HG03064 (cell line): ENCODE measurements at regions not wholly inside any gene's neighbourhood (a gene's known extent, or its start where the extent isn't known, plus 50 kb on each side); places are given as distances from the start of the nearest gene placed in this dataset.
"Not testable (repeated sequence)": the region's sequence is repeated elsewhere in the genome, so short reads cannot be mapped to it uniquely, and the experiment has no call there.

ENCODE experiments used
- ATAC-seq: cut with Tn5 transposase; IDR thresholded peaks from one replicate; pipeline ENCODE4 v1.9.1; 2021; ENCODE audit warnings: low read depth; ENCODE audit not compliant: unreplicated experiment

DNA sequence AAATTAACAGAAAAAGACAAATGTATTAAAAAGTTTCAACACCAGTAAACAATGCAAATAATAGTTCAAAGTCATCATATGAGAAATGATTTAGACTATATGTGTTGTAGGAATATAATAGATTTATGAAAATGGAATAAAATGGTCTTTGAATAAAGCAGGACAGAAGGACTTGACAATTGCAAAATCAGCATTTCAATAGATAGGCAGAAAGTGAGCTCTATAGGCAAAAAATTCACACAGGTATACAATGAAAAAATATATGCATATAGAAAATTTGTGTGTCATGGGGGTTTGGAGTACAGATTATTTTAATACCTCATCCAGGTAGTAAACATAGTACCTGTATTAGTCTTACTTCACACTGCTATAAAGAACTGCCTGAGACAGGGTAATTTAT, 571.1 kb upstream of the EYS start:
- no peak for ATAC-seq

DNA sequence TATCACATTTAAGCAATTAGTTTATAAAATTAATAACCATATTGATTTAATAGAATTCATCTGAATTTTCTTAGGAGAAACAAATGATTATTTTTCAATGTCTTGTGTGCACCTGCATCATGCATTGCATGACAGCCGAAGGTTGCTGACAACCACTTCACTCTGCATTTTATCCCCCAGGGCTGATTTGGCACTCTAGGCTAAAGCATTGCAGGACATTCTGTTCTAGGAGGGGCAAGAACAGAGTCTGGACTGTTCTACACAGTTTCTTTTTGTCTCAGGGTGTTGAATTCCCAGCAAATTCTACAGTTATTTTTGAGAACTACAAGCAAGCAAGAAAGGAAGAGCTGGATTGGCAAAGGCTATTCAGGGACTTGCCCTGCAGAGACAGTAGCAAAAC, 570.4 kb upstream of the EYS start:
- no peak for ATAC-seq

DNA sequence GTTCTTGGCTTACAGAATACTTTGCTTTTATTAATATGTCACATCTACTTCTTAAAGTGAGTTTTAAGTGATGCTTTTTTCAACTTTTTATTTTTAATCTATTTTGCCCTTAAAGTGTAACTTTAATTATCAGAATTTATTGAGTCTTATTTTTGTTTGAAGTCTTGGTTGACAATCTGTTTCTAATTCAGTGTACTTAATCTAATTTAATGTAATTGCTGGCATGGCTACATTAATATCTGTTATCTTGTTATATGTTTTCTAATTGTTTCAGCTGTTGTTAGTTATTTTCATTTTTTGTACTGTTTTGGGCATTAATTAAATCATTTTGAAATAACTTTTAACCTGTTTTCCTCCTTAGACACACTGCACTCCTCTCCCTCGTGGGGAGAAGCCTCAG, 558.7 kb upstream of the EYS start:
- ATAC-seq = no peak

DNA sequence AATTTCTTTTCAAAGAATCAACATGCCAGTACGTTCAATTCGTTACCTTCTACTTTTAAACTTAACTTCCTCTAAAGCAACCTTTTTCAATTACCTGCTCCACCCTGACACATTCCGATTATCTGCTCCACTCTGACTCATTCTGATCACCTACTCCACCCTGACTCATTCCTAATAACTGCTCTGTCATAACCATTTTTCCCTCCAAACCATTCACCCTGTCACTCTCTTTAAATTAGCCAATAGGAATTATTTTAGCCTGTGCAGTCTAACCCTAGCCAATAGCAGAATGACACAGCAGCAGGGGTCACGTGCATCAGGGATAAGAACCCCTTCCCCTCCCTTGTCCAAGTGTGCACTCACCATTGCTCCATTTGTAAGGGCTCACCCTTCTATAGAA, 557.4 kb upstream of the EYS start:
- ATAC-seq = no peak

DNA sequence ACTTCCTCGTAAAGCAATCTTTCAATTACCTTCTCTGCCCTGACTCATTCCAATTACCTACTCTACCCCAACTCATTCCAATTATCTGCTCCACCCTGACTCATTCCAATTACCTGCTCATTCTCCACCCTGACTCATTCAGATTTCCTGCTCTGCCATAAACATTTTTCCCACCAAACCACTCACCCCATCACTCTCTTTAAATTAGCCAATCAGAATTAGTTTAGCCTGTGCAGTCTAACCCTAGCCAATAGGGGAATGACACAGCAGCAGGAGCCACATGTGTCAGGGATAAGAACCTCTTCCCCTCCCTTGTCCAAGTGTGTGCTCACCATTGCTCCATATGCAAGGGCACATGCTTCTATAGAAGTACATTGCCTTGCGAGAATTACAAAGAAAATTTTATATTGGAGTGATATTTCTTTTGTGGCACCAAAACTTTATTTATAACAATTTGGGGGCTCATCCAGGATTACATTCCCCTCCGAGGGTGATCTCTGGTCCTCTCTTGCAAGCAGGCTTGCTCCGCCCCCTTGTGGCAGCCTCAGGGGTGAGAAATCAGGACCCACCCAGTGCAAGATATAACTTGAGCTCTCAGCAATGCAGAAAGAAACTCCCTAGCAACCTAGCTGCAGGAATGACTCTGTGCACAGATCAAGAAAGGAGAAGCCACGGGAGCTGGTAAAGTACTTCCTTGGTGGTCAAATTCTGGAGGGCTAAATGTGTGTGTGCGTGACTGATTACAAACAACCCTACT, 551.9 kb upstream of the EYS start:
- not testable (repeated sequence) for ATAC-seq

DNA sequence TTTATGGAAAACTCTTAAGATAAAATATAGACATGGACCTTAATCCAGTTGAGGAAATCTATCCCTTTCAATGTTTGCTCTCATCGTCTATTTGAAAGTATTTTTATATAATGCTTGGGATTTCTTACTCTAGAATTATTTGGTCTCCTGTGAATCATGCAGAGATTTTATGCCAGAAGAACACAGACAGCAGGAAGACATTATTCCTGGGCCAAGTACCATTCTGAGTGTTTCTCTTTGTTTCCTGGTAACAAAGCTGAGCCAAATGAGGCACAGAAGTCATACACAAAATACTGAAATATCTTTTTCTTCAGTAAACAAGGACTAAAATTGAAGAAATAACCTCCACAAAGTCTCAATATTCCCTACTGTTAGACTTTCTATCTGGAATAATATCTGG, 538.2 kb upstream of the EYS start:
- no peak for ATAC-seq

DNA sequence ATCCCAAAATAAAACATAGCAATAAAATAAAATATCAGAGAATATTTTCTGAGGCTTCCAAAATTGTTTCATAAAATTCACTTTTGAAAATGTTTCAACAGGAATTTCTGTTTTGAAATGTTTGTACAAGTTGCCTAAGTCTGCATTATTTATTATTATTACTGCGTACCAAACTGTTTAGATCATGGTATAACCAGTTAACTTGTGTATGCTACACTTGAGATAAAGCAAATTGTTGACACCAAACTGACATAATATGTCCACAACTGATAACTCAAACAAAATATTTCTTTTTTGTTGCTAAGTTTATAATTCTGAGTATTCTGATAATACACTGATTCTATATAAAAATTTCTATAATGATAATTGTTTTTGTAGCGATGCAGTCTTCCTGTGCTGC, 531.8 kb upstream of the EYS start:
- ATAC-seq = no peak

DNA sequence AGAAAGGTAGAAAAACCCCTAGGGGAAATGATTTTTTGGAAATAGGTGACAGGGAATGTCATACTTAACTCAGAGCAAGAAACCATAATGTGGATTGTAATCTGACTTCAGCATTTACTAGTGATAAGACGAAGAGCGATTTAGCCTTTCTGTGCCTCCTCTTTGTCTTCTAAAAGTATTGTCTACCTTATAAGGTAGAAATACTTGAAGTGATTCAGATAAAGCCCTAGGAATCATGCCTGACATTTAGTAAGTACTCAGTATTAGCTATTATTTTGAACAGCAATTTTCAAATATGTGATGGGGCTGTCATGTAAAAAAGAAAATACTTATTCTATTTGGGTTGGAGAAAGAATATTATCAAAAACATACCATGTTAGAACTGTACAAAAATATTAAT, 525.9 kb upstream of the EYS start:
- ATAC-seq = no peak

DNA sequence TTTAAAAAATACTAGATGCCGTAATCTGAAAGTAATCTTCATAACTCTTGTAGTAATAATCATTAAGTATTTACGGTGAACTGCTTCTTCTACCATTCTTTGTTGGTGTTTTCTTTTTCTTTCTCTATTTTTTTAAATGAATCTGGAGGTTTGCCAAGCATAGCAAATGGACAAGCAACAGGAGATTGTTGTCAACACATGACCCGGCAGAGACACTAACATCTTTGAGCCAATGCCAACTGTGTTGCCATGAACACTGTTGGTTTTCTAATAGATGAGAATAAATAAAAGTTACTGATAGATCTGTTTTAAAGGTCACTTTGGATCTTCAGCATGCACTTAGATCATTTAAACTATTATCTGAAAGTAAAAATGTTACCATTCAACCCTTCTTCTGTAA, 523.6 kb upstream of the EYS start:
- no peak for ATAC-seq

DNA sequence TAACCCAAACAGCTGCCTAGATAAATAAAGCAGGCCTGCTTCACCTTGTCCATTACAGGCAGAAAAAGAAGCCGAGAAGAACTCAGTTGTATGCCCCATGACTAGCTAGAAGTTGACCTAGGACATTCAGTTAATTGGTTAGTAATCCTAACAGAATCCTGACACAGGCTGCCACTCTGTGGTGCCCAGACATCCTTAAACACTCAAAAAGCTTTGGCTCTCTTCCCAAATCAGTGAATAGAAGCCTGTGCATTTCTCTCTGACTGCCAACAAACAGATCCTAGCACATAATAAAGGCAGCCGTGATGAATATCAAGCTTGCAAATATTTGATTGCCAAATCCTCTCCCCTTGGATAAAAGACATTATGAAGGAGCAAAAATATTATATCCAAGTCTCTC, 519.1 kb upstream of the EYS start:
- ATAC-seq = no peak

DNA sequence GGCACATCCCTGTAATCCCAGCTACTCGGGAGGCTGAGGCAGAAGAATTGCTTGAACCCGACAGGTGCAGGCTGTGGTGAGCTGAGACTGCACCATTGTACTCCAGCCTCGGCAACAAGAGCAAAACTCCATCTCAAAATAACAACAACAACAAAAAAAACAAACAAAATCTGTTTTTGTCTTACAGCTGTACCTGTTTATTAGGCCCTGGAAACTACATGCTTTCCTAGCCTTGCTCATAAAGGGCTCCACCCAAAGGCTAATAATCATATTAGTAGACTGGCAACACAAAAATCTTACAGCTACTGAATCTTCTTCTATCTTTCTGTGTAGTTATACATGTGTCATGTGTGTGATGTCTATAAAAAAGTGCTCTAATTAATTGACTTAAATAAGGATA, 503.9 kb upstream of the EYS start:
- ATAC-seq = no peak

DNA sequence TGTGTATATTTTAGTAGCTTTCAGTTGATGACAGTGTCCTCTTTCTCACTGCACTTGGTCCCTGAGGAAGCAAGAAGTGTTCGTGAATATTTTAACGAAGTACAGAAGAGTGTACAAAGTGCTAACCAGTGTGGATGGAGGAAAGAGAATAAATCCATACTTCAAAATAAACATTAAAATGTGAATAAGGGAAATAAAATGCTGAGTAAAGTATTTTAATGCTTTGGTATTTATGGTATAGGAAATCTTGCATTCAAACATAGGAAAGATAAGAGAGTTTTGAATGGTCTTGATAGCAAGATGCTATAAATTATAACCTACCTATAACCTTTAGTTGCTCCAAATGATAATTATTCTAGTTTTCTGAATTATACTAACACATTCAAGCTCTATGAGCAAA, 493.4 kb upstream of the EYS start:
- no peak for ATAC-seq

DNA sequence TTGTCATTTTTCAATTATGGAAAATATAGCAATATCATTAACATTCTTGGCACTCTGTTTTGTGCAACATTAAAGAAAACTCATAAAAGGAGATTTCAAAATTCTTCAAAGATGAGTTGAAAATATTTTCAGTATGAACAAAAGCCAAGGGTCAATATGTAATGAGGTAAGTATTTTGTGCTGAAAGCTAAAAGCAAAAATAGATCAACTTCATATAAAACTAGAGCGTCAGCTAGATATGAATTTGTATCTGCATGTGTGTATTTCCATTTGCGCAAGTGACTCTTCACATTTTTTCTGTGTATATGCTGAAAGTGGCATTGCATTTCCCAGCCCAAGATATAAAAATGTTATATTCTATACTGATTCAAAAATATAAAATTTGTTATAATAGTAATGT, 492.1 kb upstream of the EYS start:
- no peak for ATAC-seq

DNA sequence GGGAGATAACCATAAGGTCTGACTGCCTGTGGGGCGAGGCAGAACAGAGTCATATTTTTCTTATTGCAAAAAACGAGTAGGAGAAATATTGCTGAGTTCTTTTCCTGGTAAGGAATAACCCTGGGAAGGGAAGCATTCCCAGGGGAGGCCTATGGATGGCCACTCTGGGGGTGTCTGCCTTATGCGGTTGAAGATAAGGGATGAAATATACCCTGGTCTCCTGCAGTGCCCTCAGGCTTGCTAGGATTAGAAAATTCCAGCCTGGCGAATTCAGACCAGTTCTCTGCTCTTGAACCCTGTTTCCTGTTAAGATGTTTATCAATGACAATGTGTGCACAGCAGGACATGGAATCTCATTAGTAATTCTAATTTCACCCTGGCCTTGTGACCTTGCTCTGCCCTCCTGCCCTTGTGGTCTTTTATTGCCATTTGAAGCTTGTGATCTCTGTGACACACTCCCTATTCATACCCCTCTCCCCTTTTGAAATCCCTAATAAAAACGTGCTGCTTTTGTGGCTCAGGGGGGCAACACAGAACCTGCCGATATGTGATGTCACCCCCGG, 491.1 kb upstream of the EYS start:
- no peak for ATAC-seq

DNA sequence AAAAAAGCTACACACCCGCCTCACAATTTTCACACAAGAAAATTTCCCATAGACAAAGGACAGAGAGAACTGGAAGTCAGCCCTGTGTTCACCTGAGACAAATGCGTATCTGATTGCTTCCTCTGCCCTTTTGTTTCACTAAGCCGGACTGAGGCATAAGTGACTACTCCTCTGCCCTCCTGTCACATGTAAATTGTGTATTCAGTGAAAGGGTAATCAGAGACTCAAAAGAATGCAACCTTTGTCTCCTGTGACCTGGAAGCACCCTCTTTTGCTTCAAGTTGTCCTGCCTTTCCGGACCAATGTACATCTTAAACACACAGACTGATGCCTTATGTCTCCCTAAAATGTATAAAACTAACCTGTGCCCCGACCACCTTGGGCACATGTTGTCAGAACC, 483.8 kb upstream of the EYS start:
- no peak for ATAC-seq

DNA sequence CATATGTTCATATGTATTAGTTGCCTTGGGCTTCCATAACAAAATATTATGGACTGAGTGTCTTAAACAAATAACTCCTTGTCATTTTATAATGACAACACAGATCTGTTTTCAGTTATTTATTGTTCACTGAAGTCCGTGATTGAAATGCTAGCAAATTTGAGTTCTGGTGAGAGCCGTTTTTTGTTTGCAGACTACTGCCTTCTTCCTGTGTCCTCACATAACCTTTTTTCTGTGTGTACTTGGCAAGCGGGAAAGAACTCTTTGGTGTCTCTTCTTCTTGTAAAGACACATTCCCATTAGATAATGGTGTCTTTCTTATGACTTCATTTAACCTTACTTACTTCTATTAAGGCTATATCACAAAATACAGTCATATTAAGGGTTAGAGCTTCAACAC, 482.9 kb upstream of the EYS start:
- ATAC-seq = no peak

DNA sequence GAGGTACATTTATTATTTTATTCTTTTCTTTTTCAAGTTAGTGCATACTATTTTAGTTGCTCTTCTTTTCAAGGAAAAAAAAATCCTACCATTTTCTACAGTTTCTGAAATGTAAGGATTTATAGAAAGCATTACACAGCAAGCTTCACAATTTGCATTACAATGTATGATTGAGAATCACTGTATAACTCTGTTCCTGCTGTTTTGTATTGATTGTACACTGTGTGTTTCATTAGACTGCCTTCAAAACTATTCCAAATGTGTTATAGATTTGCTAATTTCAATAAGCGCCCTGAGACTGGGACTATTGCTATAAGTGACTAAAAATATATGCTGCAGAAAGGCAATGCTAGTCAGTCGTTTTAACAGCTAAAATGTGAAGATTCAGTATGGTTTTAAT, 479.7 kb upstream of the EYS start:
- ATAC-seq = no peak

DNA sequence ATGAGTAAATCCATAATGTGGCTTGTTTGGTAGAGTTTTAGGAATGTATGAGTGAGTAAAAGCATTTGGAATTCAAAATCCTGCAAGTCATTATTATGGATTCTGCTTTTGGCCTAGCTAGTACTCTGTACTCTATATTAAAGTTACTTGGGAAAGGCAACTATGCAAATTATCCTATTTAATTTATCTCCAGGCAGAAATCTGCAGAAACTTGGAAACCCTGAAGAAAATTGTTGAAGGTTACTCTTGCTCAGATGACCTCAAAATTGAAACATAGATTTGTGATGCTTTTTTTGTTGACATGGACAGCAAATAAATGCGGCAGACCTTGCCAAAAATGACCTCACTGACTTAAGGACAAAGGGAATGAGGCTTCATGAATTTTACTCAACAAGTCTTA, 477.1 kb upstream of the EYS start:
- ATAC-seq = no peak

DNA sequence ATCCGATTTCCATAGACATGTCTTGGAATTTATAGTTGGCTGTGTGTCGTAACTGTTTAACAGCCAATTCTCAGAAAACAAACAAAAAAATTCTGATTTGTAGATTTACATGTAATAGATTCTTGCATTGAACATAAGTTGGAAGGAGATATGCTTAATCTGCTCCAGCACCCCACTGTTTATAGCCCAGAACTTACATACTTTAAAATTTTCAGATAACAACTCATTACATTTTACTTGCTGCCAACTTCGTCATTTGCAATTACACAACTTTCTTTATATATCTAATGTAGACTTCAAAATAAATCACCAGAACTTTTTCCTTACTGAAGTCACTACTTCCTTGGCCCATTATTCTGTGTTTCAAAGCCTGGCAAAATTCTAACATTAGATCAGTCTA, 472.3 kb upstream of the EYS start:
- ATAC-seq = no peak

DNA sequence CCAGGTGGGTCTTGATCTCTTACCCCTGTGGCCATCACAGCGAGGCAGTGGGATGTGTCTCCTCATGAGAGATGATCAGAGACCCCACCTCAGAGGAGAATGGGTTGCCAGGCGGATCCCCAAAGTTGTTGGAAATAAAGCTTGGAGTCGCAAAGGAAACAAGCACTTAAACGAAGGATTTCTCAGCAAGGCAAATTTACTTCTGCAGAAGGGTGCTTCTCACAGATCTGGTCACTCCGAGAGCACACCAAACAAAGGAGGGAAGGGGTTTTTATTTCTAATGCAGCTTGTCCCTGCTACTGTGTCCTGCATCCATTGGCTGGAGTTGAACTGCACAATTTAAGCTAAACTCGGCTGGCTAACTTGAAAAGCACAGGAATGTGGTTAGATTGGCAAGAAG, 466.6 kb upstream of the EYS start:
- ATAC-seq = no peak

DNA sequence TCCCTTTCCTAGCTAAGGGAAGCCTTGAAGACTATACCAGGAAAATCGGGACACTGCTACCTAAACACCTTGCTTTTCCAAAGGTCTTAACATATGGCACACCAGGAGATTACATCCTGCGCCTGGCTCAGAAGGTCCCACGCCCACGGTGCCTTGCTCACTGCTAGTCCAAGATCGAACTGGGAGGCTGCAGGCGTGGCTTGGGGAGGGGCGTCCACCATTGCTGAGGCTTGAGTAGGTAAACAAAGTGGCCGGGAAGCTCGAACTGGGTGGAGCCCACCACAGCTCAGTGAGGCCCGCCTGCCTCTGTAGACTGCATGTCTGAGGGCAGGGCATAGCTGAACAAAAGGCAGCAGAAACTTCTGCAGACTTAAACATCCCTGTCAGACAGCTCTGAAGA, 459.7 kb upstream of the EYS start:
- not testable (repeated sequence) for ATAC-seq

DNA sequence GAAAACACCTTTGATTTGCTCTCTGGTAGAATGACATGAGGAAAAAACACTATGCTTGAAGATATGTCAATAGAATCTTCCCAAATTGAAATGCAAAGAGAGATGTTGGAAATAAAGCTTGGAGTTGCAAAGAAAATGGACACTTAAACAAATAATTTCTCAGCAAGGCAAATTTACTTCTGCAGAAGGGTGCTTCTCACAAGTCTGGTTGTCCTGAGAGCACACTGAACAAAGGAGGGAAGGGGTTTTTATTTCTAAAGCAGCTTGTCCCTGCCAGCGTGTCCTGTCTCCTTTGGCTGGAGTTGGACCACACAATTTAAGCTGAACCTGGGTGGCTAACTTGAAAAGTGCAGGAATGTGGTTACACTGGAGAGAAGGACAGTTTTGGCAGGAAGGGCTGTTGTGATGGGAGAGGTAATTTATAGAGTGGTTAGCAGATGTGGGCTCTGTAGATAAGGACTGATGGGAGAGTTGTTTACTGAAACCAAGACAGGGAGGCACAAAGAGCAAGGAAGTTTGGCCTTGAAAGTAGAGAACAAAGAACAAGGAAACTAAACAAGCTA, 454.6 kb upstream of the EYS start:
- ATAC-seq = no peak
